ENCODE measurements at regions not wholly inside any gene's neighbourhood (a gene's known extent, or its start where the extent isn't known, plus 50 kb on each side); places are given as distances from the start of the nearest gene placed in this dataset.
"Not testable (repeated sequence)": the region's sequence is repeated elsewhere in the genome, so short reads cannot be mapped to it uniquely, and the experiment has no call there.

DNA sequence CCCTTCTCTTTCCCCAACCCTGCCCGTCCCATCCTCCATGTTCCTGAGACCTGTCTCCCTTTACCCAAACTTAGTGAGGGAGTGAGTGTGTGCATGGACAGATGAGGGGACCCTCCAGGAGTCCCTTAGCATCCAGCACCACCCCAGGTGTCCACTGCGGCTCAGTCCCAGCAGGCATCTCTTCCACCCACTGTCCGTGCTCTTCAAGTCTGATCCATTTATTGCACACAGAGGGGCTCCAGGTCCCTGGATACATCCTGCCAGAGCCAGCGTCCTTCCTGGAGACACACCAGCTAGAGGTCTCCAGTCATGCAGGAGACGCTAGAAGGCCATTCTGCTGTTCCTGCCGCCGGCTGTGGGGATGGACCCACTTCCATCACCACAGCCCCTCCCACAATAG lies 239.2 kb downstream of the ADGRD1 start:
- no peak for DNase-seq

DNA sequence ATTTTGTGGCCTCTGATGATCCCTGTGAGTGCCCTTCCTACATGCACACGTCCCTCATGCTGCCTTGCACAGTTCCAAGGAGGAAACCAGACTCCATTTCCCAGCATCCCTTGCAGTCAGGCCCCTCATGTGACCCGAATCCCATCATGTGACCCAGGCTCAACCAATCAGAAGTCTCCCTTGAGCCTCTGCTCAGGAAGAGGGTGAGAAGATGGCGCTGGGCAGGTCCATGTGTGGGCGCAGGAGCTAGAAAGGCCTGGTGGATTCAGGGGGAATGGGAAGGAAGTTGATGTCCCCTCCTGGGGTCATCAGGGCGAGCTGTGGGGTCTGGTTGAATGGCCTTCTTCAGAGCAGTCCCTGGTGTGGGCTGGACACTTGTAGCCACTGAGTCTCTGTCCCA lies 240.5 kb downstream of the ADGRD1 start:
- DNase-seq = no peak

DNA sequence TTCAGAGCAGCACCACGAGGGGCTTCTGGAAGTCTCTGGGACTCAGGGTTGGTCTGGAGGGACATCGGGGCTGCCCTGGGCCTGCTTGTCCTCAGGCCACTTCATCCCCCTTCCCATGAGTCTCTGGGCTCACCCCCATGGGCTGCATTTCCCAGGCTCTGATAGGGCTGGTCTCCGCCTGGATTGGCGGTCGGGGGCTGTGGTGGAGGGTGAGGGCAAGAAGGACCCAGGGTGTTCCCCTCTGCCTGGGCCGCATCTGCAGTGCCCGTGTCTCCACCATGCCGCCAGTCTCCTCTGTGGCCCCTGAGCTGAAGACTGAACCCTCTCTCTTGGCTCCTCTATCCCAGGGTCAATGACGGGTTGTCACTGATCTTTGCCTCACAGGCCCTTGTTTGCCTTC lies 242.1 kb downstream of the ADGRD1 start:
- no peak for DNase-seq

DNA sequence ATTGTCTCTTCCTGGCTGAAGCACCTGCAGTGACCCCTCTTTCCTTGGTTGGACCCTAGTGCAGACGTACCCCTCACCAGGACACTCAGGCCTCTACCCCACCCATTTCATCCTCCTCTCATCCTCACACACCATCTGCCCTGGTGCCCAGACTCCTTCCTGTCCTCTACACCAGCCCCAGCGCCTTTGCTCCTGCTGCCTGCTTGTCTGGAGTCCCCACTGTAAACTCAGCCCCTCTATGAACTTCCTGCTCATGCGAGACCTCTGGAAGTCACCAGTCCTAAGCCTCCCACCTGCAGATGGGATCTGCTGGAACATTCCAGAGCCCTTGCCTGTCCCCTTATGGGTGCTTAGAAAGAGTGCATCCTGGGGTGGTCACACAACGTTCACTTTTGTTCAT lies 242.5 kb downstream of the ADGRD1 start:
- DNase-seq = no peak

DNA sequence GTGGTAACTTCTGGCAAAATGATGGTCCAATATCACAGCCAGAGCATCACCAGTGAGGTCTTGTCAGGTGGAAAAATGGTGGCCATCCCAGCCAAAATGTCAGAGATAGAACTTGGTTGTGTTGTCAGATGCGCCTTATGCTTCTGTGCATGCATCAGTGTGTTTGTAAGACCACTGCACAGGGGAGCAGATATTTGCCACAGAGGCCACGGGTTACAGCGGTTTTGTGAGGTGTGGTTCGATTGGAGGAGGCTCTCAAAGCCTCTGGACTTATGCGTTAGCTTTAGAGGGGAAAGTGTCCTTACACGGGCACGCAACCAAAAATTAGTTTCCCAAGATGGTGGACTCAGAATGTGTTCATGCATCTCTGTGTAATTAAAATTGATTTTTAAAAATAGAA lies 243.8 kb downstream of the ADGRD1 start:
- no peak for DNase-seq

DNA sequence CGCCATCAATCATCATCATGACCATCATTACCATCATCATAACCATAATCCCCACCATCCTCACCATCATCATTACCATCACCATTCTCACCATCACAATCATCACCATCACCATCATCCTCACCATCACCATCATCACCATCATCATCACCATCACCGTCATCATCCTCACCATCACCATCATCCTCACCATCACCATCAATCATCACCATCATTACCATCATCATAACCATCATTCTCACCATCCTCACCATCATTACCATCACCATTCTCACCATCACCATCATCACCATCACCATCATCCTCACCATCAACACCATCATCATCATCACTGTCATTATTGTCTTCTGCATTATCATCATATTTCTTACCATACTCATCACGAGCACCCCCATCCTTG lies 245.5 kb downstream of the ADGRD1 start:
- DNase-seq = no peak

DNA sequence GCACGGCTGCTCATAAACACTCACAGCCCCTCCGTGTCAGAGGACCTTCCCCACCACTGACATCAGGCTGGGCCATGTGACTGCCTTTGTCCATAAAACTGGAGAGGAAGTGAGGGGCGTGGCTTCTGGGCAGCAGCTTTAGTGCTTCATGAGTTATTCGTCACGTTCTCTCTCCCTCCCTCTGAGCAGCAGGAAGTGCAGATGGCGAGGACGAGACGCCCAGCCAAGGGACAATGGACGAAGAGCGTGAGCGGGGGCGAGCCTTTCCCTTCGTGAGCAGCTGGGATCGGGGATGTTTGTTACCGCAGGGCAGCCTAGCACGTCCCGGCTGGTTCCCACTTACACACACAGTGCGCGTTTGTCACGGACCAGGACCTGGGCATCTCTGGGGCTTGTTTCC lies 248.2 kb downstream of the ADGRD1 start:
- not testable (repeated sequence) for DNase-seq

DNA sequence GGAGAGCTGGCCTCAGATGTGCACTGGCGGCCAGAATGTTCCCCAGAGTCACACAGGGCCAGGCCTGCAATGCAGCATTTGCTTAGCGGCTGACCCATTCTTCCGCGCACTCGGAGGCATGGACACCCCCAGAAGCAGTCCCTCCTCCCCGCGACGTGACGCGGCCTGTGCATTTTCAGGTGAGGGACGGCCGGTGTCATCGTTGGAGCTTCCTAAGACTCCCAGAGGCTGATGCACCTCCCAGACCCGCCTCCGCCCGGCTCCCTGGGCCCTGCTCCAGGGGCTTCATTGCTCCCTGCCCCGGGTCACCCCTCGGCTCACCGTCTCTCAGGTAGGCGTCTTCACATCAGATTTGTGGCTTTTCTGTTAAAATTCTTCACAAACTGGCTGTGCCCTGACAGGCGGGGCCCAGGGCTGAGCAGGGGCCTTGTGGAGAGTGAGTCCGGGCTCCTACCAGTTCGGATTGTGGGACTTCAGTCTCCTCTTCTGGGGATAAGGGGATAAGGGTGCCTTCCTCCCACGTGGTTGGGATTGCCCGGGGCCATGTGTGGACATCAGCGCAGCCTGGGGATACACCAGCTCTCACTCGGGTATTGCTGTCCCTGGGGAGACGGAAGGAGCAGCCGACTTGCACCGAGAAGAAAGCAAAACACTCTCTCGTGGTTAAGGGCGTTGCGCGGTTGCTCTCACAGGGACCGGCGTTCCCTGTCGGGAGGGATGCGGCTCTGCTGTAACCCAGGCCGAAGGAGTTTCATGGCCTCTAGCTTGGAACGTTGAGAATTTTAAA lies 249.1 kb downstream of the ADGRD1 start:
- DNase-seq = no peak

DNA sequence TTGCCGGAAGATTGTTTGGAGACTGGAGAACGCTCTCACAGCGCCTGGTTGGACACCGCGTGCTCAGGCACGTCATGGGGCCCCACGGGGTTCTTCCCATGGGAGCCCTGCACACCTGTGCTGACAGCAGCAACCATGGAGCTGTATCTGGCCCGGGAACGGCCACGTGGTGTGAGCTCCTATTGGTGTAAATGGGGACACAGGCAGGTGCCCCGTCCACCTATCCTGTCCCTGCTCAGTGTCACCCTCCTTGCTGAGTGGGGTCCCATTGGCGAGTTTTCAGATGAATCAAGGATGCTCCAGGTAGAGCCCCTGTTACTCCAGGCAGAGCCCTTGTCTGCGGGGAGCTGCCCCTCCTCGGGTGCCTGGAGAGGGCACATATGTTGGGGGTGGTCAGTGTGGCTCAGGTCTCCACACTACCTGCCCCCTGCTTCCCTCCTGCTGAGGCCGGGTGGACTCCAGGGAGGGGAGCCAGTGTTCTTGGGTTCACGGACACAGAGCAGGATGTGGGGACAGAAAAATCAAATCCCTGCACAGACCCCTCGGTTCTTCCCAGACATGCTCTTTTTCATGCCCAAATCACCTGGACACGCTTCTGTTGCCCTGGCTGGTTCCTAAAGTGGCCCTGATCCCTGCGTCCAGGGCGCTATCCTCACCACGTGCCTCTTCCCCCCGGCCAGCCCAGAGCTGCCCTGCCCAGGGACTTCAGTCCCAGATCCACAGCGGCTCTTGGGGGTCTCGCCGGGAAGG lies 250.1 kb downstream of the ADGRD1 start:
- DNase-seq = no peak

DNA sequence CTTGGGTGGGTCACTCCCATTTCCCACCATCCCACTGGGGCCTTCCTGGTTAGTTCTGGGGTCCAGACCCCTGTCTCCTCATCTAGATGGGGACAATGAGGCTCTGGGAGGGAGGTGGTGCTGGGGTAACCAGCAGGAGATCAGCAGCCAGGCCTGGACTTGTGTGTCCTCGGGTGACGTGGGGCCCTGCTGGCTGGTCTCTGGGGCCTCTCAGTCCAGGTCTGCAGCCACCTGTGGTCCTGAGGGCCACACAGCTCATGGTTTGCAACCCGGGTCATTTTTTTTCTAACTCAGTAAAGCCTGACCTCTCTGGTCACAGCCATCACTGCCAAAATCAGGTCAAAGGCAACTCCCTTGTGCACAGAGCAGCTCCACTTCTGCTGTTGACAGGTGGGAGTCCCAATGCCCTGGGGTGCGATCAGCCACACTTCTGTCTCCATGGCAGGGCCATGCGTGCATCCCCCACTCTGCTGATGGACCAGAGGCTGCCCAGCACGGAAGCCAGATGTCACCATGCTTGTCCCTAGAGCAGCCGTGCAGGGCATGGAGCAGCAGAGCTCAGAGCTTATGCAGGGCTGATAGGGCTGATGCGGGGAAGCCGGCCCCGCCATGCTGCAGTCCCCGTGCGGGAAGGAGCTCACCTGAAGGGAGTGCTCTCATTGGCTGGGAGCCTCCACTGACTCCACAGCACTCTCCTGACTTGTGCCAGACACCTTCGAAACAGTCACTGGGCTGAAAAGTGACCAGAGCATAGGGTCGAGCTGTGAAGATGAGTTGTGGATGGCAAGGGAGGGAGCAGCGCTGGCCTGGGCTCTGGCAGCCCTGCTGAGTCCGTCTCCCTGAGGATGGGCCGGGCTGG lies 250.9 kb downstream of the ADGRD1 start:
- no peak for DNase-seq

DNA sequence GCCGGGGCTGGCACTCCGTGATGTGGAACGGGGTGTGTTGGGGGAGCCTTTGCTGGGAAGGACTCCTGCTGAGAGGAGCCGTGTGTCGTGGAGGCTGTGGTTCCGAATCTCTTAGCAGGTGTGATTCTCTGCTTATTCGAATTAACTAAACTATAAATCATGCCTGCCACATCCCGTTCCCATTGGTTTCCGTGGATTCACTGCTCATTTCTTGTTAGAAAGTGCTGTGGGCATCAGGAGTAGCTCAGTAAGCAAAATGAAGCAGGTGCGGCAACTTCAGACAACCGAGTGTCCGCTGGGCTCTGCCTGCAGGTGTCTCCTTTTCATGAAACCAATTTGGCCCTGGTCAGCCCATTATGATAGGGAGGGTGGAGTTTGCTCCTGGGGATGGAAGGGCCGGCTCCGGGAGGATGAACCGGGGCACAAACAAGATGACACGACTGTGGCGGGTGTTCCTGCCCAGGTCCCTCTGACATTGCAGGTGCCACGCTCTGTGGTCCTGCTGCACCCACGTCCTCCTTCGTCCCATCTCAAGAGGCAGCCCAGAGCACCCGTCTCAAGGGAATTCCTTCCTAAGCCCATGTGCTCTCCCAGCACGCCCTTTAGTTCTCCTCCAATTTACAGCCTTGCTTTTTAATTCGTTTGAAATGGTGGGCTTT lies 251.7 kb downstream of the ADGRD1 start:
- DNase-seq = not testable (repeated sequence)

DNA sequence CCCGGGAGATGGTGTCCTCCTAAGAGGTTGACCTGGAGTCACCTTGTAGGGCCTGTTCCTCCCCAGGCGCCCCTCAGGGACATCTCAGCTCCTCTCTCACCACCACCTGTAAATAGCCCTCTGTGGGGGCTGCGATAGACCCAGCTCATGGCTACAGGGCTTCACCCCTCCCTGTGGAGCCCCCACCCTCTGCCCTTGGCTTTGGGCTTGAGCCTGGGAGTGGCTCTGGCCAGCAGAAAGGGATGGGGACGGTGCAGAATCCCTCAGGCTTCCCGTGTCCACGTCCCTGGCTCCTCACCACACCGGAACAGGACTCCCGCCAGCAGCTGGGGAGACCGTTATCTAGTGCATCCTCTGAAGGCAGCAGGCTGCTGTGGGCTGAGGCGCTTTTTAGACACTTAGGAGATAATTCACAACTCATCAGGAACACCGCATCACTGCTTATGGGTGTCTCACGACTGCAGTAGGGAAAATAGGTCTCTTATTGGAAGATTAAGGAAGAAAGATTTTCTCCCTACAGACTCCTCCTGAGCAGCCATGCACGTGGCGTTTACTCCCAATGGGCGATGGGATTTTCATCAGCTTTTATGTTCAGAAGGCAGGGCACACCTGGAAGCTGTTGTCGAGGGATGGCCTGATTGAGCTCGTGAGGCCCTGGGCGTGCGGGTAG lies 253.1 kb downstream of the ADGRD1 start:
- not testable (repeated sequence) for DNase-seq

DNA sequence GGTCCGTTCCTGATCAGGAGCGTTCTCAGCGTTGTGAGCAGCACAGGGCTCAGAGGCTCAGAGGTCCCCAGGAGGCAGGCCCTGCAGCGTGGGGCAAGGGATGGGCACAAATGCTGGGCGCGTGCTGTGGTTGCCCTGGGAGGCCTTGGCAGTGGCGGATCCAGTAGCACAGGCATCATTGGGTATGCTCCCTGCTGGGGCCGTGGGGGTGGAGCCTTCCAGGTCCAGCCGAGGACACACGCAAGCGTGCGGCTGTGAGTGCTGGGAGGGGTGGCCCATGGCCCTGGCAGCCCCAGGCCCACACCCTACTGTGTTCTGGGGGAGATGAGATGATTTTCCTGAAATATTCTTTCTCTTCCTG lies 253.6 kb downstream of the ADGRD1 start:
- DNase-seq = not testable (repeated sequence)

DNA sequence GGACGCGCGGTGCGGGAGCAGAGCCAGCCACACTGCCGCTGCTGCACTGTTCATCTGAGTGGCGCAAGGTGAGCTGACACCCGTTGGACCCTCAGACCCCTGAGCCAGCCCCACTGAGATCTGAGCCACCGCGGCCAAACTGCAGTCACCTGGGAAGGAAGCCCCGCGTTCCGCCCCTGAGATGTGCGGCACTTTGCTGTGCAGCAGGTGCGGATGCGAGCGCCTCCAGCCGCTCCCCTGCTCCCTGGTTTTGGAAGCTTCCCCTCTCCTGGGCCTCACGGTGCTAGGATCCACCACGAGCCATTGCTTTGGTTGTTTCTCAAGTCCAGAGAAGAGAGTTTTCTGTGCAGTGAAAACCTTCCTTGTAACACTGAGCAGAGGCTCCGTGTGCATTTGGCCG lies 254.1 kb downstream of the ADGRD1 start:
- DNase-seq = not testable (repeated sequence)

DNA sequence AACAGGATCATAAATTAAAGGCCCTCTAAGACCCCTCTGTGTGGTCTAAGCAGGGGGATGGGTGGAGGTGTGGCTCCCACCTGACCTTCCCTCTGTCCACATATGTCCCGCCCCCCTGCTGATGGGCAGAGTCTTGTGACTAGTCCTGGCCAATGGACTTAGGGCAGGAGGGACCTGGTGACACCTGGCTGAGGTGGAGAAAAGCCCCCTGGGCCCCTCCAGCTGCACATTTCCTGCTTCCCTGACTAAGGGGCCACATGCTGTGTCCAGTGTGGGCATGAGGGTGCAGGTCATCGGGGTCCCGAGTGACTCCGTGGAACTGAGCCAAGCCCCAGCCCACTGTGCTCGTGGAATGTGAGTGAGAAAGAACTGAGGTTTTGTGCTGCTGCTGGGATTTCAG lies 254.7 kb downstream of the ADGRD1 start:
- no peak for DNase-seq

DNA sequence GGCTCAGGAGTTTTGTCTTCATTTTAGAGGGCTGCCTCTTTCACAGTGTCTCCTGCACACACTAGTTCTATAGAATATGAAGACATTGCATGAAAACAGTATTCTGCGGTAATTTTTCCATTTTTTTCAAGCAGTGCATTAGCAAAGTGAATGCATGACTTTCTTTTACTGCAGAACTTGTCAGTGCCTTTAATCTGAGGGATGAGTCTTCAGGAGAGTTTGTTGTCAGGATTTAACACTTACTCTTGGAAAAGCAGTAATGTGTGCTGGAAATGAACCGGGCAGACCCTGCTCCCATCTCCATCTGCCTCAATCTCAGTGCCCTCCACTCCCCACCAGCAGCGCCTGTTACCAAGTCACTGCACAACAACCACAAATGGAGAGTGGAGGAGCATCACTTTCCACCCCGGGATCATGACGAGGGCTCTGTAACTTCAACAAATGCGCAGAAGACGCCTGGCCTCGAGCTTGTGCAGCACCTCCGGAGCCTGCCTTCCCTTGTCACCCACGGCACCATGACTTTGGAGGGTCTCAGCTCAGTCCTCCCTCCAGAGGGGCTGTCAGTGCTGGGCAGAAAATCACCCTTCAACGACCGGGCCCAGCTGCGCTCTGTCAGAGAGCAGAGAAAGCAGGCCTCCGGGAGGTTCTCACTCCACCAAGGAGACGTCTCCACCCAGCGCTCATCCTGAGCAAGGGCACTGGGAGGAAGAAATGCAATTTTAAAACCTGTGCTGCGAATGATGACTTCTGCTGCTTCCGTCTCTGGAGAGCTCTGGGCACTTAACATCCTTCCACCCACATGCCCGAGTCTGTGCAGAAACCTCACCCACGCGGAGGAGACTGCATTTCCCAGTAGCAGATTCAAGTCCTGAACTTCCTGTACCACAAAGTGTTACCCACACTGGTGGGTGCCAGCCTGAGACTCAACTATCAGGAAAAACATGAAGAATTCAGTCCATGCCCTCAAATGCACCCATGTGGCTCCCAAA lies 255.7 kb downstream of the ADGRD1 start:
- DNase-seq = no peak

DNA sequence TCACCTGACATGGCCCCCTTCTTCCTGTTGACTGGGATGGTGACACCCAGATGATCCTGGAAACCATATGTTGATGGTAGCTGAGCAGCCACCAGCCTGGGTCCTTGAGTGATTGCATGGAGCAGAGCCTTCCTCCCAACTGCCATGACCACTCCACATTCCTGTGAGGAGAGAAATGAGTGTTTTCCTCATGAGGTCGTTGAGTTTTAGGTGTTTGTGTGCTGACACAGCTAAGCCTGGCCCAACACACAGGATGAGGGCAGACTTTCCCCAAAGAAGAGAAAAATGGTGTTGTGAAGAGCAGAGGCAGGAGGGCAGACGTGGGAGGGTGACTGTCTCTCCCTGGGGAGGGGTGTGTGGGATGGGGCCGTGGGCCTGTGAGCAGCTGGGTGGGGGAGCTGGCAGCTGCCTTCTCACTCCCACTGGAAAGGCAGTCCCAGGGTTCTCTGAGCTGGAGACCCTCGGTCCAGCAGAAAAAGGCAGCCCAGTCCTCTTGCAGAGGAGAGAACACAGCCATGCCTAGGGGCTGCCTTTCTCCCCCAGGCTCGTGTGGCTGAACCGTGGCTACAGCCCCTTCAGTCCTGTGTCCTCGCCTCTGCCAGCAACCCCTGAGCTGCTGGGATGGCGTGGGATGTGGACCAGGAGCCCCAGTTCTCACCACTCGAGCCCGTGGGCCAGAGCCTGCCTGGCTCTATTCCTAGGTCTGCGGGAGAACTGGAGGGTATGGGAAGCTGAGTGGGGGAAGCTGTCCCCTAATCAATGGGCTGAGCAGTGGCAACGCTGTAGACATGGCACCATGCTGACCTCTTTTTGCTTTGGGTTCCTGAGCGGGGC lies 257.0 kb downstream of the ADGRD1 start:
- DNase-seq = no peak

DNA sequence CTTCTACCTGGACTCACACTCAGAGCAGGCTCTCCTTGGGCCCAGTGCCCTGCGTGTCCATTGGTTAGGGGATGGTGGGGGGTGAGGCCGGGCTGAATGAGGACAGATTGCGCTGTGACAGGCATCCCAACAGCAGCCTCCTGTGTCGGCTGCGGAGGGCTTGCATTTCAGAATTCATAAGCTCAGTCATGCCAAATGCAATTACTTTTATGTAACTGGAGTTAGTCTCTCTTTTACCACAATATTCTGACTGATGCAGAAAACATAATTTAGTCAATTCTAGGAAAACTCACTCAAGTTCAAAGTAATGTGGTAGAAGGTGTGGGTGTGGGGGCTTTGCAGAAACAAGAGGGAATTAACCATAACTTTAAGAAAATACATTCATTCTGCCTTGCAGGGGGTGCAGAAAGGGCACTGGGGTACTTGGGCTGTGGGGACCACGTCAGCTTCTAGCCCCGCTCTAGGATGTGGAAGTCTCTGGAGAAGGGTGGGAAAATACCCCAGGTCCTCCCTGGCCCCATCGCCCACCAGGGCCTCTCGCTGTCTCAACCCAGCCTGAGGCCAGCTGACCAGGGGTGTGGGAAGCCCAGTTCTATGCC lies 257.7 kb downstream of the ADGRD1 start:
- DNase-seq = no peak

DNA sequence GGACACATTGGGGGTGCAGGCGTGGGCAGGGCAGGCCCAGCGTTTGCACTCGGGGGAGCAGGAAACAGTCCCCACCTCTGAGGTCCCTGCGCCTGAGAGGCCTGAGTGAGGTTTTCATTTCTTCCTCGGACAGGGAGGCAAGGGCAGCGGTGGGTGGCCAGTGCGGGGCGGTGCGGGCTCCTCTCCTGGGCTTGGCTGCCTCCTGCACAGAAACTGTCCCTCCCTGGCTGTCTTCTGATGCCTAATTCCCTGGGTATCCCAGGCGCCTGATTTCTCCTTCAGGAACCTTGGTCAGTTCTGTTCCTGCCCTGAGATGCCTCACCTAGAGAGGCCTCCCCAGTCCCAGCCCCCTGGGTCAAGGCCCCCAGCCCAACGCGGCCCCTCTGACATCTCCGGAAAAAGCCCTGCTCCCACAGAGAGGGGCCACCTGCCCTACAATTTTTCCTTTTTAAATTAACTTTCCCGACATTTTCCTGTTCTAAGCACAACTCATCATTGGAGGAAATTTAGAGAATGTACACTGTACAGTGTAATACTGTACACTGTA lies 260.3 kb downstream of the ADGRD1 start:
- DNase-seq = no peak
